ENCODE measurements at regions not wholly inside any gene's neighbourhood (a gene's known extent, or its start where the extent isn't known, plus 50 kb on each side); places are given as distances from the start of the nearest gene placed in this dataset.

GRCh38 chr16:80189476-80190175 is 351.2 kb upstream of the DYNLRB2 start:
- Histone ChIP-seq H3K9me3 (ENCODE audit: low read depth, low read length, poor library complexity, severe bottlenecking) (no peaks in the 10 kb centered on the region), H3K27me3 (replicated peaks; ENCODE audit: insufficient read depth, low read depth, low read length, poor library complexity) (peaks cover 4% of the 10 kb centered on the region), H3K27ac (ENCODE audit: low read depth, low read length, poor library complexity, severe bottlenecking) (no peak overlapping the region), H3K4me3 (ENCODE audit: low read depth, low read length, poor library complexity, severe bottlenecking) (no peak overlapping the region), H3K4me1 (ENCODE audit: insufficient read depth, low read length, poor library complexity, severe bottlenecking) (no peaks in the 10 kb centered on the region), H3K36me3 (ENCODE audit: insufficient read depth, low read length, poor library complexity, severe bottlenecking) (no peaks in the 10 kb centered on the region)
- intact Hi-C loops (cut with micrococcal nuclease; ENCODE audit: unreplicated experiment), result no loop called here
- ChIA-PET POLR2A (ENCODE audit: low non-redundant PET) (no interaction called here), CTCF (no interaction called here)
- TF ChIP-seq, protein P1, sequence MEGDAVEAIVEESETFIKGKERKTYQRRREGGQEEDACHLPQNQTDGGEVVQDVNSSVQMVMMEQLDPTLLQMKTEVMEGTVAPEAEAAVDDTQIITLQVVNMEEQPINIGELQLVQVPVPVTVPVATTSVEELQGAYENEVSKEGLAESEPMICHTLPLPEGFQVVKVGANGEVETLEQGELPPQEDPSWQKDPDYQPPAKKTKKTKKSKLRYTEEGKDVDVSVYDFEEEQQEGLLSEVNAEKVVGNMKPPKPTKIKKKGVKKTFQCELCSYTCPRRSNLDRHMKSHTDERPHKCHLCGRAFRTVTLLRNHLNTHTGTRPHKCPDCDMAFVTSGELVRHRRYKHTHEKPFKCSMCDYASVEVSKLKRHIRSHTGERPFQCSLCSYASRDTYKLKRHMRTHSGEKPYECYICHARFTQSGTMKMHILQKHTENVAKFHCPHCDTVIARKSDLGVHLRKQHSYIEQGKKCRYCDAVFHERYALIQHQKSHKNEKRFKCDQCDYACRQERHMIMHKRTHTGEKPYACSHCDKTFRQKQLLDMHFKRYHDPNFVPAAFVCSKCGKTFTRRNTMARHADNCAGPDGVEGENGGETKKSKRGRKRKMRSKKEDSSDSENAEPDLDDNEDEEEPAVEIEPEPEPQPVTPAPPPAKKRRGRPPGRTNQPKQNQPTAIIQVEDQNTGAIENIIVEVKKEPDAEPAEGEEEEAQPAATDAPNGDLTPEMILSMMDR (conservative IDR thresholded peaks at IDR 0.05; ENCODE audit: low read depth, low read length), result no peak
- TF ChIP-seq EZH2 (IDR thresholded peaks at IDR 0.05; ENCODE audit: borderline replicate concordance, low read depth, low read length, poor library complexity, severe bottlenecking), result no peak
- no TSS peak for BruUV-seq (replicated peaks)
- no peak for DNase-seq (ENCODE audit: low spot score)

GRCh38 chr16:80176114-80176513 is 364.7 kb upstream of the DYNLRB2 start:
- H3K27me3 ChIP-seq (replicated peaks; ENCODE audit: insufficient read depth, low read depth, low read length, poor library complexity), result no peaks in the 10 kb centered on the region
- no peak overlapping the region for H3K4me3 ChIP-seq (ENCODE audit: low read depth, low read length, poor library complexity, severe bottlenecking)
- no peak overlapping the region for H3K27ac ChIP-seq (ENCODE audit: low read depth, low read length, poor library complexity, severe bottlenecking)
- CTCF ChIA-PET, result no interaction called here
- no TSS peak for BruUV-seq (replicated peaks)
- no peak for DNase-seq (ENCODE audit: low spot score)
- H3K36me3 ChIP-seq (ENCODE audit: insufficient read depth, low read length, poor library complexity, severe bottlenecking), result no peaks in the 10 kb centered on the region
- POLR2A ChIA-PET (ENCODE audit: low non-redundant PET), result no interaction called here
- TF ChIP-seq EZH2 (IDR thresholded peaks at IDR 0.05; ENCODE audit: borderline replicate concordance, low read depth, low read length, poor library complexity, severe bottlenecking), result no peak
- TF ChIP-seq, protein P1 (conservative IDR thresholded peaks at IDR 0.05; ENCODE audit: low read depth, low read length), result no peak
- H3K9me3 ChIP-seq (ENCODE audit: low read depth, low read length, poor library complexity, severe bottlenecking), result peaks cover 3% of the 10 kb centered on the region
- intact Hi-C loops (cut with micrococcal nuclease; ENCODE audit: unreplicated experiment), result no loop called here
- no peaks in the 10 kb centered on the region for H3K4me1 ChIP-seq (ENCODE audit: insufficient read depth, low read length, poor library complexity, severe bottlenecking)

DNA sequence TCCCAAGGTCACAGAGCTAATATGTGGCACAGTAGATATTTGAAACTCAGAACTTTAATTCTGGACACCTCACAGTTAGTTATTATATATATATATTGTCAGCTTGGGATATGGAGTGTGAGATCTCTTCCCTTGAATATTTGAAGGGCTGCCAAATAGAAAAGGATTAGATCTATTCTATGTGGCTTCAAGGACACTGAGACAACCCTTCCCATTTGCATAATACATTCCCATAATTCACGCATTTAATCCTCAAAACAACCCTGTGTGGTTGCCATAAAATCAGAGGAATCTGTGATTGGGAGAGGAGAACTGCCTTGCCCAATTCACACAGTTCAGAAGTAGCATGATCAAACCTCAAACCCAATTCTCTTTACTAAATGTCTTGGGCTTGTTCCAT is 365.8 kb upstream of the DYNLRB2 start:
- TF ChIP-seq, protein P1 (conservative IDR thresholded peaks at IDR 0.05; ENCODE audit: low read depth, low read length), result no peak
- no peak for TF ChIP-seq EZH2 (IDR thresholded peaks at IDR 0.05; ENCODE audit: borderline replicate concordance, low read depth, low read length, poor library complexity, severe bottlenecking)
- Histone ChIP-seq H3K27me3 (replicated peaks; ENCODE audit: insufficient read depth, low read depth, low read length, poor library complexity) (no peaks in the 10 kb centered on the region), H3K4me3 (ENCODE audit: low read depth, low read length, poor library complexity, severe bottlenecking) (no peak overlapping the region), H3K9me3 (ENCODE audit: low read depth, low read length, poor library complexity, severe bottlenecking) (peaks cover 3% of the 10 kb centered on the region), H3K27ac (ENCODE audit: low read depth, low read length, poor library complexity, severe bottlenecking) (no peak overlapping the region), H3K4me1 (ENCODE audit: insufficient read depth, low read length, poor library complexity, severe bottlenecking) (no peaks in the 10 kb centered on the region), H3K36me3 (ENCODE audit: insufficient read depth, low read length, poor library complexity, severe bottlenecking) (no peaks in the 10 kb centered on the region)
- CTCF ChIA-PET, result no interaction called here
- BruUV-seq (replicated peaks), result no TSS peak
- no peak for DNase-seq (ENCODE audit: low spot score)
- intact Hi-C loops (cut with micrococcal nuclease; ENCODE audit: unreplicated experiment), result no loop called here
- POLR2A ChIA-PET (ENCODE audit: low non-redundant PET), result no interaction called here
